GM12872 (cell line): ENCODE measurements at regions not wholly inside any gene's neighbourhood (a gene's known extent, or its start where the extent isn't known, plus 50 kb on each side); places are given as distances from the start of the nearest gene placed in this dataset.

Experiments used
- TF ChIP-seq, protein P1 (sequence below): IDR thresholded peaks from 3 replicates; pipeline ENCODE4 v1.5.1; 2011; ENCODE audit warnings: low read depth, mild to moderate bottlenecking, low read length, moderate library complexity; ENCODE audit not compliant: insufficient read depth

DNA sequence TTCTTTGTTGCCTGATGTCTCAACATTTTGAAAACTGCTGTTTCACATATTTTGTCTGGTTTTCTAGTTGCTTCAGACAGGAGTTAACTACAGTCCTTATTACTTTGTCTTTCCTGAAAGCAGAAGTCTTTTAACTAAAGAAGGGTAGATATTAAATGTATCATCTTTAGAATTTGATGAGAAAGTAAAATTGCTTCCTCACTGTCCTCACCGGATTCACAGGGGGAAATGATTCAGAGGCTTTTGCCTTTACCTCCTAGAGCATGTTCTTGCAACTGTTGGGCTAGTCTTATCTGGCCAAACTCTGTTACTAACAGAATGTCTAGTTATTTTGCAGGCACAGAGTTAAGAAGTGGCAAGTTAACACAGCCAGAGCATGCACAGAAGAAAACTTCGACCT lies 107.2 kb upstream of the VAV3 start:
- TF ChIP-seq, protein P1, sequence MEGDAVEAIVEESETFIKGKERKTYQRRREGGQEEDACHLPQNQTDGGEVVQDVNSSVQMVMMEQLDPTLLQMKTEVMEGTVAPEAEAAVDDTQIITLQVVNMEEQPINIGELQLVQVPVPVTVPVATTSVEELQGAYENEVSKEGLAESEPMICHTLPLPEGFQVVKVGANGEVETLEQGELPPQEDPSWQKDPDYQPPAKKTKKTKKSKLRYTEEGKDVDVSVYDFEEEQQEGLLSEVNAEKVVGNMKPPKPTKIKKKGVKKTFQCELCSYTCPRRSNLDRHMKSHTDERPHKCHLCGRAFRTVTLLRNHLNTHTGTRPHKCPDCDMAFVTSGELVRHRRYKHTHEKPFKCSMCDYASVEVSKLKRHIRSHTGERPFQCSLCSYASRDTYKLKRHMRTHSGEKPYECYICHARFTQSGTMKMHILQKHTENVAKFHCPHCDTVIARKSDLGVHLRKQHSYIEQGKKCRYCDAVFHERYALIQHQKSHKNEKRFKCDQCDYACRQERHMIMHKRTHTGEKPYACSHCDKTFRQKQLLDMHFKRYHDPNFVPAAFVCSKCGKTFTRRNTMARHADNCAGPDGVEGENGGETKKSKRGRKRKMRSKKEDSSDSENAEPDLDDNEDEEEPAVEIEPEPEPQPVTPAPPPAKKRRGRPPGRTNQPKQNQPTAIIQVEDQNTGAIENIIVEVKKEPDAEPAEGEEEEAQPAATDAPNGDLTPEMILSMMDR, result no peak

DNA sequence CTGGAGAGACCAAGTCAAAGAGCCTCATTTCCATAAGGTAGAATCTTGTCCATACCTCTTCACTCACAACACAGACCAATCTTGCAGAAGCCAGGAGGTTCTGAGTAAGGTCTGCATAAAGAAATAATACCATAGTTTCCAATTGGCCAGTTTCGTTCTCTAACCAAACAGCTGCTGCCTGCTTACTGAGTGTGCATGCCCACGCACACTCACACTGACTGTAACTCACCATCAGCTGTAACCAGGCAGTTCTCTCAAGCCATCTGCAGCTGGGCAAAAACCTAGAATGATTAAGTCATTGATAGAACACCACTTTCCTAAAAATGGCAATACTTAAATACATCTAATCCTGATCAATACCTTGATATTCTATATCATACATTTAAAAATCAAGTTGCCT lies 106.6 kb upstream of the VAV3 start:
- TF ChIP-seq, protein P1, result no peak

GRCh38 chr1:108070662-108071061 lies 105.7 kb upstream of the VAV3 start:
- TF ChIP-seq, protein P1, result no peak

GRCh38 chr1:108067884-108068540 lies 103.0 kb upstream of the VAV3 start:
- TF ChIP-seq, protein P1, result no peak

GRCh38 chr1:108066808-108067207 lies 101.8 kb upstream of the VAV3 start:
- TF ChIP-seq, protein P1, result no peak

DNA sequence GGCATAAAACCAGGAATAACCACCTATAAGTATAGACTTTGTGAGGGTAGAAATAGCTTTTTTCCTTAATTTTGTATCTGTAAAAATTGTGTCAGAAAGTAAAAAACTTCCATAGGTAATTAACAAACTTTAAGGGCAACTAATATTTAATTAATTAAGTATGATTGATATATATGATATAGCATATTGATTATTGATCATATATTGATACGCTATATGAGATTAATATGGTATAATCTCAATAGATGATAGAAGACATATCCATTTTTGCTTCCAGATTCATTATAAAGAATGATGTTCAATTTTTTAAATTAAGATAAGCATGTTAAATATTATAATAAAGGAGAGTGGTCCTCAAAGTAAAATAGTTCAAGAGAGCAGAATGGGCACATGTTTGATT lies 99.3 kb upstream of the VAV3 start:
- TF ChIP-seq, protein P1, result no peak

DNA sequence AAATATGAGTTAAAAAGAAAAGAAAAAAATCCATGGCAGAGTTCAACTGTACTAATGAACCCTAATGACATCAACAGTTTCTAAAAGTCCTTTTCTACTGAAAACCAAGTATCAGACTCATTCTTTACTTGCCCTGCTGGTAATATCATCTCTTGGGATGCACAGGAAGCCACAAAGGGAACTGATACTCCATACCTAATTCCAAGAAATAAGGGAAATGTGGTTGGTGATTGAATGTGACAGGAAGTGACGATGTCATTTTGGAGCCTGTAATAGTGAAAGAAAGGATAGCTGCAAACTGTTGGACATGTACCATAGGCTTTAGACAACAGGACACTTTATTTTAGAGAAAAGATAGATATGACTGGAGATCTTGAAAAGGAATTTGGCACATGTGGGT lies 98.7 kb upstream of the VAV3 start:
- TF ChIP-seq, protein P1, result no peak
